ENCODE measurements at regions not wholly inside any gene's neighbourhood (a gene's known extent, or its start where the extent isn't known, plus 50 kb on each side); places are given as distances from the start of the nearest gene placed in this dataset.

DNA sequence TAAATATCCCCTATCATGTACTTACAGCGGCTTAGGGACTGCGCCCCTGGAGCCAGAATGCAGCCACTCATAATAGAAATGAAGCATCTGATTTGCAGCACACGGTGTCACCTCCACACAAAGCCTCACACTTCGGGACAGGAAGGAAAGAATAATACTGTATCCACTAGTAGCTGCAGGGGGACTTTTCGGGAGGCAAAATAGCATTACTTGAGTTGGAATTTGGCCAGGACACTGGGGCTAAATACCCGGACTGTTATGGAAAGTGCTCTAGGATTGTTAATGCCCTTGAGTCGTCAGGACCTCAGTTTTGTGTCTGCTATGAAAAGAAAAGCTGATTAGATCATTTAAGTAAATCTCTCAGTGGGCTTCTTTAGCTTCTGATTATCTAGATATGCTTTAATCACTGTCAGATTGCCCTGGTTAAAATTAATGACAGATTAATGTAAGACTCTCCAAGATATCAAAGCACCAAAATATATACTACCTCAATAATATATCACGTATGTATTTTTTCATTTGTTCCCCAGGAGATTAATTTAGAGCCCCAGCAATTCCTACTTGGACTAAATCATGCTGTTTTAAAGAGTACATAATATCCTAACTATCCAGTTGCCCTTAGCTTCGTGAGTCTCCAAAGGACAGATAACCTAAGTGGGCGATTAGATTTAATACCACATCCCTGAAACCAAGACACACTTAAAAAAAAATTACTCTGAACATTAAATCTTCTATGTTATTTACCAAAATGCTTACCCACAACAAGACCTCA, 173.0 kb upstream of the NEBL start:
- Mint-ChIP-seq H3K4me1 (peaks cover 24% of the 10 kb centered on the region), H3K27ac (no peak overlapping the region), H3K9me3 (no peaks in the 10 kb centered on the region), H3K27me3 (ENCODE audit: insufficient read depth) (no peaks in the 10 kb centered on the region), H3K4me3 (no peak overlapping the region), H3K36me3 (ENCODE audit: low read depth) (peaks cover 8% of the 10 kb centered on the region)
- peaks cover 6% of the 10 kb centered on the region for H3K4me1 ChIP-seq (ENCODE audit: control insufficient read depth, insufficient read depth, low read length)
- no peaks in the 10 kb centered on the region for H3K27me3 ChIP-seq (ENCODE audit: control insufficient read depth, insufficient read depth, low read length, poor library complexity, severe bottlenecking)
- WGBS, 2 experiments (ENCODE audit: insufficient coverage in 1 of 2, insufficient read length in 1 of 2) = 60 to 69% methylated on average over 8 to 10 of the region's 10 CpGs
- no peak overlapping the region for H3K4me3 ChIP-seq (ENCODE audit: low read length)
- H3K27ac ChIP-seq (ENCODE audit: low read depth, low read length) = no peak overlapping the region
- no peak overlapping the region for H3K9ac ChIP-seq (ENCODE audit: extremely low read depth, low read length, poor library complexity, severe bottlenecking)
- no peak for DNase-seq
- no peak for TF ChIP-seq CTCF (conservative IDR thresholded peaks at IDR 0.05)
- no peaks in the 10 kb centered on the region for H3K9me3 ChIP-seq (ENCODE audit: control insufficient read depth, low read length)
- no peaks in the 10 kb centered on the region for H3K36me3 ChIP-seq (ENCODE audit: control insufficient read depth, insufficient read depth, low read length)

DNA sequence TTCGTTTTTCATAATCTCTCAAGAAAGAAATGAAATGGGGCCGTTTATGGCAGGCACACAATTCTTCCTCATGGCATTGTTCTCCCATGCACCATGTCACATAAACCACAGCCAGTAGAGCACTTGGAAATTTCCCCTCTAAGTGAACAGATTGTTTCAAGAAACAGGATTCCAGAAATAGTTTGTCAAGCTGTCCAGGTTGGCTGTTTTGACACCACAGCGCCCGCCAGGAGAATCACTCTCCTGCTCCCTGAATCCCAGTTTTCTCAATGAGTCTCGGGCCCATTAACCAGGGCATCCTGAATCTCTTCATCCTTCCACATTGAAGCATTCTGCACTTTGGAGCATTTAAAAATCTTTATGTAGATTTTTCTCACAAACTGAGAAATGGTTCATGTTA, 172.2 kb upstream of the NEBL start:
- Histone ChIP-seq H3K27ac (ENCODE audit: low read depth, low read length) (no peak overlapping the region), H3K4me1 (ENCODE audit: control insufficient read depth, insufficient read depth, low read length) (peaks cover 11% of the 10 kb centered on the region), H3K9me3 (ENCODE audit: control insufficient read depth, low read length) (no peaks in the 10 kb centered on the region), H3K36me3 (ENCODE audit: control insufficient read depth, insufficient read depth, low read length) (no peaks in the 10 kb centered on the region), H3K9ac (ENCODE audit: extremely low read depth, low read length, poor library complexity, severe bottlenecking) (no peak overlapping the region), H3K27me3 (ENCODE audit: control insufficient read depth, insufficient read depth, low read length, poor library complexity, severe bottlenecking) (no peaks in the 10 kb centered on the region), H3K4me3 (ENCODE audit: low read length) (no peak overlapping the region)
- TF ChIP-seq CTCF (conservative IDR thresholded peaks at IDR 0.05) = no peak
- no peak for DNase-seq
- Mint-ChIP-seq H3K9me3 (no peaks in the 10 kb centered on the region), H3K36me3 (ENCODE audit: low read depth) (peaks cover 8% of the 10 kb centered on the region), H3K4me3 (no peak overlapping the region), H3K27me3 (ENCODE audit: insufficient read depth) (no peaks in the 10 kb centered on the region), H3K27ac (no peak overlapping the region), H3K4me1 (peaks cover 30% of the 10 kb centered on the region)
- 97% methylated on average over 3 to 5 of the region's 5 CpGs for WGBS, 2 experiments (ENCODE audit: insufficient coverage in 1 of 2, insufficient read length in 1 of 2)

GRCh38 chr10:21068026-21068656, 171.0 kb upstream of the NEBL start:
- Mint-ChIP-seq H3K36me3 (ENCODE audit: low read depth) (peaks cover 8% of the 10 kb centered on the region), H3K4me1 (peaks cover 36% of the 10 kb centered on the region), H3K9me3 (no peaks in the 10 kb centered on the region), H3K27ac (no peak overlapping the region), H3K27me3 (ENCODE audit: insufficient read depth) (no peaks in the 10 kb centered on the region), H3K4me3 (no peak overlapping the region)
- H3K4me3 ChIP-seq (ENCODE audit: low read length) = no peak overlapping the region
- H3K36me3 ChIP-seq (ENCODE audit: control insufficient read depth, insufficient read depth, low read length) = no peaks in the 10 kb centered on the region
- no peak overlapping the region for H3K9ac ChIP-seq (ENCODE audit: extremely low read depth, low read length, poor library complexity, severe bottlenecking)
- H3K9me3 ChIP-seq (ENCODE audit: control insufficient read depth, low read length) = no peaks in the 10 kb centered on the region
- no peak overlapping the region for H3K27ac ChIP-seq (ENCODE audit: low read depth, low read length)
- H3K27me3 ChIP-seq (ENCODE audit: control insufficient read depth, insufficient read depth, low read length, poor library complexity, severe bottlenecking) = no peaks in the 10 kb centered on the region
- 40 to 91% methylated on average over 1 to 3 of the region's 3 CpGs for WGBS, 2 experiments (ENCODE audit: insufficient coverage in 1 of 2, insufficient read length in 1 of 2)
- DNase-seq = no peak
- TF ChIP-seq CTCF (conservative IDR thresholded peaks at IDR 0.05) = no peak
- H3K4me1 ChIP-seq (ENCODE audit: control insufficient read depth, insufficient read depth, low read length) = peaks cover 13% of the 10 kb centered on the region

Data from endodermal cell (in vitro differentiated cells).